GM11168 (cell line): ENCODE measurements at regions not wholly inside any gene's neighbourhood (a gene's known extent, or its start where the extent isn't known, plus 50 kb on each side); places are given as distances from the start of the nearest gene placed in this dataset.
"Not testable (repeated sequence)": the region's sequence is repeated elsewhere in the genome, so short reads cannot be mapped to it uniquely, and the experiment has no call there.

Source experiments
- in situ Hi-C: fragments of 300-500 bp; cut with MboI; formaldehyde crosslinking; loops from one replicate; pipeline ENCODE4 v1.12.0; 2022; ENCODE audit warnings: low sequenced_read_pairs; ENCODE audit not compliant: unreplicated experiment

GRCh38 chr5:27095761-27096160 lies 57.4 kb upstream of the CDH9 start:
- in situ Hi-C loops, result not testable (repeated sequence)

GRCh38 chr5:27093279-27093678 lies 54.9 kb upstream of the CDH9 start:
- in situ Hi-C loops, result no loop called here

- in situ Hi-C loops, result no loop called here
These were observed 53.5 kb upstream of the CDH9 start for GRCh38 chr5:27091858-27092257.

- in situ Hi-C loops, result not testable (repeated sequence)
These were observed 50.4 kb upstream of the CDH9 start for GRCh38 chr5:27088822-27089221.
